ENCODE measurements at regions not wholly inside any gene's neighbourhood (a gene's known extent, or its start where the extent isn't known, plus 50 kb on each side); places are given as distances from the start of the nearest gene placed in this dataset.

DNA sequence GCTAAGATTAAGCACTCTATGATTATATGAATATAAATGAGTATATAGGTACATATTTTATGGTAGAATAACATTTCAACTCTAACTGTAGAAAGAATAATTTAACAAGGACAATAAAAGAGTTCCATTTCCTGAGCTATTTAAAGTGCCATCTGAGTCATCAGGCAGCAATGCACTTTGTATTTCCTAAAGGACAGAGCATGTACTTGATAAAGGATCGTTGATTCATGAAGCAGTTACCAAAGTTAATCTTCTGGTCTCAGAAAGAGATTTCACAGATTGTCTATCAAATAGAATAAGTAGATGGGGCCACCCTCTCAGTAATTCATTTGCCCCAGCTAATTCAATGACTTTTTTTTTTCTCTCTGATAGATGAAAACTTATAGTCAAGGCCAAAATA lies 747.8 kb downstream of the CDH18 start:
- TF ChIP-seq, protein P1, sequence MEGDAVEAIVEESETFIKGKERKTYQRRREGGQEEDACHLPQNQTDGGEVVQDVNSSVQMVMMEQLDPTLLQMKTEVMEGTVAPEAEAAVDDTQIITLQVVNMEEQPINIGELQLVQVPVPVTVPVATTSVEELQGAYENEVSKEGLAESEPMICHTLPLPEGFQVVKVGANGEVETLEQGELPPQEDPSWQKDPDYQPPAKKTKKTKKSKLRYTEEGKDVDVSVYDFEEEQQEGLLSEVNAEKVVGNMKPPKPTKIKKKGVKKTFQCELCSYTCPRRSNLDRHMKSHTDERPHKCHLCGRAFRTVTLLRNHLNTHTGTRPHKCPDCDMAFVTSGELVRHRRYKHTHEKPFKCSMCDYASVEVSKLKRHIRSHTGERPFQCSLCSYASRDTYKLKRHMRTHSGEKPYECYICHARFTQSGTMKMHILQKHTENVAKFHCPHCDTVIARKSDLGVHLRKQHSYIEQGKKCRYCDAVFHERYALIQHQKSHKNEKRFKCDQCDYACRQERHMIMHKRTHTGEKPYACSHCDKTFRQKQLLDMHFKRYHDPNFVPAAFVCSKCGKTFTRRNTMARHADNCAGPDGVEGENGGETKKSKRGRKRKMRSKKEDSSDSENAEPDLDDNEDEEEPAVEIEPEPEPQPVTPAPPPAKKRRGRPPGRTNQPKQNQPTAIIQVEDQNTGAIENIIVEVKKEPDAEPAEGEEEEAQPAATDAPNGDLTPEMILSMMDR (conservative IDR thresholded peaks at IDR 0.05 in 1 of 2, IDR thresholded peaks at IDR 0.05 in 1 of 2; ENCODE audit: extremely low read depth in 1 of 2, insufficient read depth in 1 of 2, low read depth in 1 of 2, low read length in 2 of 2) = no peak
- TF ChIP-seq EZH2 (IDR thresholded peaks at IDR 0.05; ENCODE audit: borderline replicate concordance, low read length) = no peak
